ENCODE measurements at regions not wholly inside any gene's neighbourhood (a gene's known extent, or its start where the extent isn't known, plus 50 kb on each side); places are given as distances from the start of the nearest gene placed in this dataset.

GRCh38 chr19:31574251-31574973, 225.2 kb upstream of the TSHZ3 start:
- H3K4me1 Mint-ChIP-seq: peaks cover 5% of the 10 kb centered on the region
- no peaks in the 10 kb centered on the region for H3K9me3 Mint-ChIP-seq
- H3K4me3 Mint-ChIP-seq: no peak overlapping the region
- H3K27ac Mint-ChIP-seq: no peak overlapping the region
- TF ChIP-seq CTCF (IDR thresholded peaks at IDR 0.05): no peak
- DNase-seq: no peak
- H3K27me3 Mint-ChIP-seq (ENCODE audit: low read depth, poor library complexity): peaks cover 8% of the 10 kb centered on the region
- H3K36me3 Mint-ChIP-seq (ENCODE audit: low read depth): no peaks in the 10 kb centered on the region

- Mint-ChIP-seq H3K9me3 (no peaks in the 10 kb centered on the region), H3K4me3 (no peak overlapping the region), H3K27me3 (ENCODE audit: low read depth, poor library complexity) (peaks cover 12% of the 10 kb centered on the region), H3K4me1 (peaks cover 5% of the 10 kb centered on the region), H3K27ac (no peak overlapping the region), H3K36me3 (ENCODE audit: low read depth) (no peaks in the 10 kb centered on the region)
- TF ChIP-seq CTCF (IDR thresholded peaks at IDR 0.05): no peak
- DNase-seq: no peak
Measured at GRCh38 chr19:31575846-31576335, 226.7 kb upstream of the TSHZ3 start.

GRCh38 chr19:31578326-31578725, 229.1 kb upstream of the TSHZ3 start:
- peaks cover 23% of the 10 kb centered on the region for H3K27me3 Mint-ChIP-seq (ENCODE audit: low read depth, poor library complexity)

GRCh38 chr19:31583148-31583547, 233.9 kb upstream of the TSHZ3 start:
- no peak overlapping the region for H3K27ac Mint-ChIP-seq
- H3K36me3 Mint-ChIP-seq (ENCODE audit: low read depth): no peaks in the 10 kb centered on the region

More at GRCh38 chr19:31578326-31578725, 229.1 kb upstream of the TSHZ3 start:
- no peak for DNase-seq
- no peak overlapping the region for H3K27ac Mint-ChIP-seq
- no peaks in the 10 kb centered on the region for H3K4me1 Mint-ChIP-seq
- H3K36me3 Mint-ChIP-seq (ENCODE audit: low read depth): no peaks in the 10 kb centered on the region
- H3K4me3 Mint-ChIP-seq: no peak overlapping the region
- H3K9me3 Mint-ChIP-seq: no peaks in the 10 kb centered on the region
- TF ChIP-seq CTCF (IDR thresholded peaks at IDR 0.05): no peak

GRCh38 chr19:31586282-31586681, 237.0 kb upstream of the TSHZ3 start:
- H3K27ac Mint-ChIP-seq: no peak overlapping the region
- no peak overlapping the region for H3K4me3 Mint-ChIP-seq

More at GRCh38 chr19:31583148-31583547, 233.9 kb upstream of the TSHZ3 start:
- no peak overlapping the region for H3K4me3 Mint-ChIP-seq
- no peak for DNase-seq
- no peaks in the 10 kb centered on the region for H3K9me3 Mint-ChIP-seq
- peaks cover 20% of the 10 kb centered on the region for H3K27me3 Mint-ChIP-seq (ENCODE audit: low read depth, poor library complexity)
- no peak for TF ChIP-seq CTCF (IDR thresholded peaks at IDR 0.05)
- H3K4me1 Mint-ChIP-seq: no peaks in the 10 kb centered on the region

More at GRCh38 chr19:31586282-31586681, 237.0 kb upstream of the TSHZ3 start:
- TF ChIP-seq CTCF (IDR thresholded peaks at IDR 0.05): no peak
- Mint-ChIP-seq H3K27me3 (ENCODE audit: low read depth, poor library complexity) (peaks cover 14% of the 10 kb centered on the region), H3K4me1 (no peaks in the 10 kb centered on the region), H3K9me3 (no peaks in the 10 kb centered on the region), H3K36me3 (ENCODE audit: low read depth) (no peaks in the 10 kb centered on the region)
- DNase-seq: no peak

Measured in nephron progenitor cell (in vitro differentiated cells).